Transverse colon (tissue), 4 donors: ENCODE measurements at regions not wholly inside any gene's neighbourhood (a gene's known extent, or its start where the extent isn't known, plus 50 kb on each side); places are given as distances from the start of the nearest gene placed in this dataset.

Source experiments
- CTCF ChIP-seq, 5 experiments: fragments of 200-600 bp in 3 of 5; fragments of 450-650 bp in 2 of 5; sonication (generic) in 3 of 5; IDR thresholded peaks; 1 replicate in 2 of 5; 2 replicates in 3 of 5; pipeline ENCODE4 v1.5.1; 2016 to 2017; ENCODE audit warnings: antibody characterized with exemption in 5 of 5, inconsistent platforms in 3 of 5, mild to moderate bottlenecking in 2 of 5, moderate library complexity in 1 of 5
- EP300 ChIP-seq: sonication (generic); formaldehyde crosslinking; IDR thresholded peaks from one replicate; pipeline ENCODE4 v1.6.1; 2017; ENCODE audit warnings: antibody characterized with exemption, low read depth
- POLR2A ChIP-seq: fragments of 450-650 bp; IDR thresholded peaks from one replicate; pipeline ENCODE4 v1.6.1; 2016; ENCODE audit warnings: antibody characterized with exemption, mild to moderate bottlenecking, moderate library complexity
- POLR2AphosphoS5 ChIP-seq, 3 donors: sonication (generic); formaldehyde crosslinking; IDR thresholded peaks; one replicate each; pipeline ENCODE4 v1.6.1; 2016; ENCODE audit warnings: antibody characterized with exemption in 3 of 3

- TF ChIP-seq EP300 (no peak), CTCF (IDR thresholded peaks at IDR 0.05) (no peak), POLR2AphosphoS5 (IDR thresholded peaks at IDR 0.05) (no peak), POLR2A (no peak)
Observed at GRCh38 chr12:60822580-60822979, 1226.8 kb downstream of the SLC16A7 start.
